HepG2 (cell line): ENCODE measurements at regions not wholly inside any gene's neighbourhood (a gene's known extent, or its start where the extent isn't known, plus 50 kb on each side); places are given as distances from the start of the nearest gene placed in this dataset.
A peak's percentile ranks its signal among the peaks of the same experiment; 100 is the strongest.

Experiments used
- CSRNP1 ChIP-seq: sonication (generic); formaldehyde crosslinking; IDR thresholded peaks from 2 replicates; pipeline ENCODE4 v1.8.1; 2023; ENCODE audit warnings: mild to moderate bottlenecking, missing genetic modification reagents
- DRAP1 ChIP-seq: IDR thresholded peaks from 2 replicates; pipeline ENCODE4 v1.6.1; 2016; ENCODE audit warnings: missing genetic modification reagents, missing compliant biosample characterization
- GTF2F1 ChIP-seq: fragments of 150-350 bp; IDR thresholded peaks from 2 replicates; pipeline ENCODE4 v1.6.1; 2014; ENCODE audit warnings: low read length
- HNF1B ChIP-seq: sonication (generic); formaldehyde crosslinking; IDR thresholded peaks from 2 replicates; pipeline ENCODE4 v1.5.1; 2020; ENCODE audit warnings: mild to moderate bottlenecking, moderate library complexity, missing genetic modification reagents
- MED1 ChIP-seq: sonication (generic); formaldehyde crosslinking; IDR thresholded peaks from 2 replicates; pipeline ENCODE4 v1.4.0; 2020; ENCODE audit warnings: missing genetic modification reagents
- MXD4 ChIP-seq: IDR thresholded peaks from 2 replicates; pipeline ENCODE4 v1.6.1; 2016; ENCODE audit warnings: mild to moderate bottlenecking, missing biosample characterization, missing genetic modification reagents
- RNF219 ChIP-seq: sonication (generic); formaldehyde crosslinking; IDR thresholded peaks from 2 replicates; pipeline ENCODE4 v1.5.0; 2020; ENCODE audit warnings: mild to moderate bottlenecking, missing genetic modification reagents
- ZBTB21 ChIP-seq: sonication (generic); formaldehyde crosslinking; IDR thresholded peaks from 2 replicates; pipeline ENCODE4 v1.4.0; 2020; ENCODE audit warnings: missing genetic modification reagents
- ZNF550 ChIP-seq: sonication (generic); formaldehyde crosslinking; IDR thresholded peaks from 2 replicates; pipeline ENCODE4 v1.4.0; 2020; ENCODE audit warnings: mild to moderate bottlenecking, missing genetic modification reagents, borderline replicate concordance
- ZNF678 ChIP-seq: sonication (generic); formaldehyde crosslinking; IDR thresholded peaks from 2 replicates; pipeline ENCODE4 v1.4.0; 2020; ENCODE audit warnings: mild to moderate bottlenecking, missing genetic modification reagents
- TF ChIP-seq, protein P1 (sequence below): sonication (generic); formaldehyde crosslinking; IDR thresholded peaks from 2 replicates; pipeline ENCODE4 v1.4.0; 2020; ENCODE audit warnings: missing genetic modification reagents
- TF ChIP-seq, protein P2 (sequence below), 2 experiments: sonication (generic) in 1 of 2; formaldehyde crosslinking in 1 of 2; IDR thresholded peaks; 2 replicates each; pipeline versions ENCODE4 v1.4.0 to v1.6.1; 2016 to 2020; ENCODE audit warnings: borderline replicate concordance in 1 of 2, low read depth in 1 of 2, mild to moderate bottlenecking in 1 of 2, missing genetic modification reagents in 1 of 2

GRCh38 chr1:219310181-219310728 lies 136.6 kb downstream of the LYPLAL1 start (continued):
- TF ChIP-seq, protein P1, sequence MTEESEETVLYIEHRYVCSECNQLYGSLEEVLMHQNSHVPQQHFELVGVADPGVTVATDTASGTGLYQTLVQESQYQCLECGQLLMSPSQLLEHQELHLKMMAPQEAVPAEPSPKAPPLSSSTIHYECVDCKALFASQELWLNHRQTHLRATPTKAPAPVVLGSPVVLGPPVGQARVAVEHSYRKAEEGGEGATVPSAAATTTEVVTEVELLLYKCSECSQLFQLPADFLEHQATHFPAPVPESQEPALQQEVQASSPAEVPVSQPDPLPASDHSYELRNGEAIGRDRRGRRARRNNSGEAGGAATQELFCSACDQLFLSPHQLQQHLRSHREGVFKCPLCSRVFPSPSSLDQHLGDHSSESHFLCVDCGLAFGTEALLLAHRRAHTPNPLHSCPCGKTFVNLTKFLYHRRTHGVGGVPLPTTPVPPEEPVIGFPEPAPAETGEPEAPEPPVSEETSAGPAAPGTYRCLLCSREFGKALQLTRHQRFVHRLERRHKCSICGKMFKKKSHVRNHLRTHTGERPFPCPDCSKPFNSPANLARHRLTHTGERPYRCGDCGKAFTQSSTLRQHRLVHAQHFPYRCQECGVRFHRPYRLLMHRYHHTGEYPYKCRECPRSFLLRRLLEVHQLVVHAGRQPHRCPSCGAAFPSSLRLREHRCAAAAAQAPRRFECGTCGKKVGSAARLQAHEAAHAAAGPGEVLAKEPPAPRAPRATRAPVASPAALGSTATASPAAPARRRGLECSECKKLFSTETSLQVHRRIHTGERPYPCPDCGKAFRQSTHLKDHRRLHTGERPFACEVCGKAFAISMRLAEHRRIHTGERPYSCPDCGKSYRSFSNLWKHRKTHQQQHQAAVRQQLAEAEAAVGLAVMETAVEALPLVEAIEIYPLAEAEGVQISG (CRISPR knock-in tag), result 0 out of 2 replicates have a peak, but pooled peaks have one; percentile 24
- no peak for TF ChIP-seq ZNF550 (CRISPR knock-in tag)
- TF ChIP-seq GTF2F1, result no peak
- TF ChIP-seq, protein P2, sequence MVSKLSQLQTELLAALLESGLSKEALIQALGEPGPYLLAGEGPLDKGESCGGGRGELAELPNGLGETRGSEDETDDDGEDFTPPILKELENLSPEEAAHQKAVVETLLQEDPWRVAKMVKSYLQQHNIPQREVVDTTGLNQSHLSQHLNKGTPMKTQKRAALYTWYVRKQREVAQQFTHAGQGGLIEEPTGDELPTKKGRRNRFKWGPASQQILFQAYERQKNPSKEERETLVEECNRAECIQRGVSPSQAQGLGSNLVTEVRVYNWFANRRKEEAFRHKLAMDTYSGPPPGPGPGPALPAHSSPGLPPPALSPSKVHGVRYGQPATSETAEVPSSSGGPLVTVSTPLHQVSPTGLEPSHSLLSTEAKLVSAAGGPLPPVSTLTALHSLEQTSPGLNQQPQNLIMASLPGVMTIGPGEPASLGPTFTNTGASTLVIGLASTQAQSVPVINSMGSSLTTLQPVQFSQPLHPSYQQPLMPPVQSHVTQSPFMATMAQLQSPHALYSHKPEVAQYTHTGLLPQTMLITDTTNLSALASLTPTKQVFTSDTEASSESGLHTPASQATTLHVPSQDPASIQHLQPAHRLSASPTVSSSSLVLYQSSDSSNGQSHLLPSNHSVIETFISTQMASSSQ (IDR thresholded peaks at IDR 0.05; ENCODE audit: low read depth), result peak; percentile 48
- TF ChIP-seq, protein P2 (CRISPR knock-in tag; IDR thresholded peaks at IDR 0.05; ENCODE audit: borderline replicate concordance), result peak; percentile 89; the same call in 1 of the 2 replicates
- TF ChIP-seq MXD4 (CRISPR knock-in tag), result no peak
- TF ChIP-seq CSRNP1 (CRISPR knock-in tag), result no peak
- no peak for TF ChIP-seq ZBTB21 (CRISPR knock-in tag)
- TF ChIP-seq HNF1B (CRISPR knock-in tag), result no peak
- TF ChIP-seq DRAP1 (CRISPR knock-in tag), result no peak
- peak; percentile 53; the same call in 1 of the 2 replicates for TF ChIP-seq RNF219 (CRISPR knock-in tag)
- TF ChIP-seq MED1 (CRISPR knock-in tag), result peak; percentile 93
- no peak for TF ChIP-seq ZNF678 (CRISPR knock-in tag)
